ENCODE measurements at regions not wholly inside any gene's neighbourhood (a gene's known extent, or its start where the extent isn't known, plus 50 kb on each side); places are given as distances from the start of the nearest gene placed in this dataset.

GRCh38 chr12:97246368-97246767 is 216.2 kb upstream of the RMST start:
- TF ChIP-seq SIN3A (IDR thresholded peaks at IDR 0.05; ENCODE audit: borderline replicate concordance, insufficient read depth, low read length) (no peak), TAF1 (IDR thresholded peaks at IDR 0.05; ENCODE audit: borderline replicate concordance, insufficient read depth, low read length) (no peak), FOXP2 (optimal IDR thresholded peaks at IDR 0.05; ENCODE audit: borderline replicate concordance, extremely low read depth, extremely low read length, insufficient read depth) (no peak), POLR2AphosphoS5 (IDR thresholded peaks at IDR 0.05; ENCODE audit: low read depth, low read length) (no peak)
- TF ChIP-seq, protein P1, sequence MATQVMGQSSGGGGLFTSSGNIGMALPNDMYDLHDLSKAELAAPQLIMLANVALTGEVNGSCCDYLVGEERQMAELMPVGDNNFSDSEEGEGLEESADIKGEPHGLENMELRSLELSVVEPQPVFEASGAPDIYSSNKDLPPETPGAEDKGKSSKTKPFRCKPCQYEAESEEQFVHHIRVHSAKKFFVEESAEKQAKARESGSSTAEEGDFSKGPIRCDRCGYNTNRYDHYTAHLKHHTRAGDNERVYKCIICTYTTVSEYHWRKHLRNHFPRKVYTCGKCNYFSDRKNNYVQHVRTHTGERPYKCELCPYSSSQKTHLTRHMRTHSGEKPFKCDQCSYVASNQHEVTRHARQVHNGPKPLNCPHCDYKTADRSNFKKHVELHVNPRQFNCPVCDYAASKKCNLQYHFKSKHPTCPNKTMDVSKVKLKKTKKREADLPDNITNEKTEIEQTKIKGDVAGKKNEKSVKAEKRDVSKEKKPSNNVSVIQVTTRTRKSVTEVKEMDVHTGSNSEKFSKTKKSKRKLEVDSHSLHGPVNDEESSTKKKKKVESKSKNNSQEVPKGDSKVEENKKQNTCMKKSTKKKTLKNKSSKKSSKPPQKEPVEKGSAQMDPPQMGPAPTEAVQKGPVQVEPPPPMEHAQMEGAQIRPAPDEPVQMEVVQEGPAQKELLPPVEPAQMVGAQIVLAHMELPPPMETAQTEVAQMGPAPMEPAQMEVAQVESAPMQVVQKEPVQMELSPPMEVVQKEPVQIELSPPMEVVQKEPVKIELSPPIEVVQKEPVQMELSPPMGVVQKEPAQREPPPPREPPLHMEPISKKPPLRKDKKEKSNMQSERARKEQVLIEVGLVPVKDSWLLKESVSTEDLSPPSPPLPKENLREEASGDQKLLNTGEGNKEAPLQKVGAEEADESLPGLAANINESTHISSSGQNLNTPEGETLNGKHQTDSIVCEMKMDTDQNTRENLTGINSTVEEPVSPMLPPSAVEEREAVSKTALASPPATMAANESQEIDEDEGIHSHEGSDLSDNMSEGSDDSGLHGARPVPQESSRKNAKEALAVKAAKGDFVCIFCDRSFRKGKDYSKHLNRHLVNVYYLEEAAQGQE (IDR thresholded peaks at IDR 0.05; ENCODE audit: insufficient read depth in 1 of 2, low read depth in 2 of 2, low read length in 2 of 2) = no peak

DNA sequence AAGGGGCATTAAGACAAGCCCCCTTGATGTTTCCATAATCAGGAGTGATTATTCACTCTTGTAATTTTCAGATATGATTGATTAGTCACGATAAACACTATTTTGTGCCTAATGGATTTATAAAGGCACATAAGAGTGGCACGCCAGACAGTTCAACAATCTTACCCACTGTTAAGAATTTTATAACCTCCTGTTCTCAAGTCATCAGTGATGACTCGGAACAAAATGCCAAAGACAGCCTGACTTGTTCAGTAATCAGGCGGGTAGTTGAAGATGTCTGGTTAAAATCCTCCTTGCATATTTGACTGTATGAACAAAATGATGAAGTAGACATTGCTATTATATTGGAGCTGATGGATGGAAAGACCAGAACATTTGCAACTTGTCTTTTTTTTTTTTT is 212.1 kb upstream of the RMST start:
- TF ChIP-seq, protein P1 (IDR thresholded peaks at IDR 0.05; ENCODE audit: insufficient read depth in 1 of 2, low read depth in 2 of 2, low read length in 2 of 2) = no peak
- no peak for TF ChIP-seq POLR2AphosphoS5 (IDR thresholded peaks at IDR 0.05; ENCODE audit: low read depth, low read length)
- no peak for TF ChIP-seq TAF1 (IDR thresholded peaks at IDR 0.05; ENCODE audit: borderline replicate concordance, insufficient read depth, low read length)
- TF ChIP-seq SIN3A (IDR thresholded peaks at IDR 0.05; ENCODE audit: borderline replicate concordance, insufficient read depth, low read length) = no peak
- no peak for TF ChIP-seq FOXP2 (optimal IDR thresholded peaks at IDR 0.05; ENCODE audit: borderline replicate concordance, extremely low read depth, extremely low read length, insufficient read depth)

DNA sequence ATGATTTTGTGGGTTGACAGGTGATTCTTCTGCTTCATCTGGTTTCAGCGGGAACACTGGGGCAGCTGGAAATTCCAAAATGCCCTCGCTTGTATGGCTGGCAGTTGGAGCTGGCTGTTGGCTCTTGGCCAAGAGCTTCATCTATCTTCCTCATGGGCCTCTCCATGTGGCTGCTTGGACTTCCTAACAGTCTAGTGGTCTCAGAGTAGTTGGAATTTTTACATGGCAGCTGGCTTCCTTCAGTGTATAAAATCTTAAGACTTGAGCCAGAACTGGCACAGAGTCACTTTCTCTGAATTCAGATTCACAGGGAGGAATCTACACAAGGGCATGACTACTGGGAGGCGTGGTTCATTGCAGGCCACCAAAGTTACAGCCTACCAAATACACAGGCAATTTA is 204.9 kb upstream of the RMST start:
- no peak for TF ChIP-seq POLR2AphosphoS5 (IDR thresholded peaks at IDR 0.05; ENCODE audit: low read depth, low read length)
- TF ChIP-seq SIN3A (IDR thresholded peaks at IDR 0.05; ENCODE audit: borderline replicate concordance, insufficient read depth, low read length) = no peak
- no peak for TF ChIP-seq FOXP2 (optimal IDR thresholded peaks at IDR 0.05; ENCODE audit: borderline replicate concordance, extremely low read depth, extremely low read length, insufficient read depth)

DNA sequence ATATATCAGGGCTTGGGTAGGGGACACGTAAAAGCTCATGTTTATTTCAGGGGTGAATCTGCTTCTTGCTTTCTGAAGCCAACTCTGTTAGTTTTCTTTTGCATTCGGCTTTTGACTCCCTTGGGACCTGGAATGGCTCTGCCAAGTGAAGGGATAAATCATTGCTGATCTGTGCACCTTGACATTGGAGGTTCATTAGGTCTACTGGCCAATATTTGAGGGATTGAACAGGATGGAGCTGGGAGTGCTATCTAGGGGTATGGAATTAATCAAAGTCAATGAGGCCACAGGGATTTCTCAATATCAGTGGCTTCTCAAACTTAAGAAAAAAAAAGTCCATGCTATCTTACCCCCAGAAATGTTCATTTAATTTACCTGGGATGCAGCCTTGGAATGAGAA is 203.5 kb upstream of the RMST start:
- TF ChIP-seq FOXP2 (optimal IDR thresholded peaks at IDR 0.05; ENCODE audit: borderline replicate concordance, extremely low read depth, extremely low read length, insufficient read depth) (no peak), SIN3A (IDR thresholded peaks at IDR 0.05; ENCODE audit: borderline replicate concordance, insufficient read depth, low read length) (no peak), POLR2AphosphoS5 (IDR thresholded peaks at IDR 0.05; ENCODE audit: low read depth, low read length) (no peak), TAF1 (IDR thresholded peaks at IDR 0.05; ENCODE audit: borderline replicate concordance, insufficient read depth, low read length) (no peak)
- TF ChIP-seq, protein P1 (IDR thresholded peaks at IDR 0.05; ENCODE audit: insufficient read depth in 1 of 2, low read depth in 2 of 2, low read length in 2 of 2) = no peak

DNA sequence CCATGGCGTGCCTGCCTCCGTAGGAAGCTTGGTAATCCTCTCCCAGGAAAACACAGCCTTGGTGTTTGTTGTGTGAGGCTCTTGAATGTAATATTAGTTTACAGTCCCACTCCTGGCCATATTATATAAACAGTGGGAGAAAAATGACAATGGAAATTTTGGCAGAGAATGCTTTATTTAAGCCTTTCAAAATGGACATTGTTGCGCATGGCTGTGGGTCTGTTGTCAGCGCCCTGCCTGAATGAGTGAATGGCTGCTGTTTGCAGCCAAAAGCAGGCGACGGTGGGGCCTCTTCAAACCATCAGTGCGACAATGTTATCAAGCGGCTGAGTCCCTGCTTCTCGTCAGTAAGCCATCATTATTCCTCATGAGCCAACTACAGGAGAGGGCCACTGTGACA is 201.8 kb upstream of the RMST start:
- TF ChIP-seq, protein P1 (IDR thresholded peaks at IDR 0.05; ENCODE audit: insufficient read depth in 1 of 2, low read depth in 2 of 2, low read length in 2 of 2) = no peak
- TF ChIP-seq POLR2AphosphoS5 (IDR thresholded peaks at IDR 0.05; ENCODE audit: low read depth, low read length) = no peak
- TF ChIP-seq SIN3A (IDR thresholded peaks at IDR 0.05; ENCODE audit: borderline replicate concordance, insufficient read depth, low read length) = no peak
- TF ChIP-seq TAF1 (IDR thresholded peaks at IDR 0.05; ENCODE audit: borderline replicate concordance, insufficient read depth, low read length) = no peak
- TF ChIP-seq FOXP2 (optimal IDR thresholded peaks at IDR 0.05; ENCODE audit: borderline replicate concordance, extremely low read depth, extremely low read length, insufficient read depth) = no peak
